ENCODE measurements at regions not wholly inside any gene's neighbourhood (a gene's known extent, or its start where the extent isn't known, plus 50 kb on each side); places are given as distances from the start of the nearest gene placed in this dataset.

- Histone ChIP-seq H3K4me1 (ENCODE audit: control insufficient read depth, low read depth, low read length) (no peaks in the 10 kb centered on the region), H3K23ac (ENCODE audit: low read length) (no peak overlapping the region), H2AK5ac (ENCODE audit: low read length) (no peak overlapping the region), H4K8ac (ENCODE audit: low read depth, low read length) (no peak overlapping the region), H3K79me1 (ENCODE audit: low read length) (no peaks in the 10 kb centered on the region), H3K9ac (ENCODE audit: low read length) (no peak overlapping the region), H2BK15ac (replicated peaks; ENCODE audit: low read depth) (no peak overlapping the region), H3K4ac (ENCODE audit: low read depth, low read length) (no peak overlapping the region), H4K5ac (ENCODE audit: low read length) (no peak overlapping the region), H3K18ac (ENCODE audit: low read length) (no peak overlapping the region), H3K56ac (ENCODE audit: low read length) (no peak overlapping the region), H3K79me2 (ENCODE audit: control insufficient read depth, insufficient read depth, low read length) (no peaks in the 10 kb centered on the region), H2BK5ac (ENCODE audit: low read length) (no peak overlapping the region), H3K4me2 (ENCODE audit: low read length) (no peak overlapping the region), H2BK120ac (ENCODE audit: low read depth, low read length) (no peak overlapping the region), H3K27ac (ENCODE audit: low read depth, low read length) (no peak overlapping the region), H3K4me3 (ENCODE audit: low read length) (no peak overlapping the region), H3K27me3 (ENCODE audit: insufficient read depth, low read length, poor library complexity) (no peaks in the 10 kb centered on the region), H3K36me3 (ENCODE audit: control insufficient read depth, insufficient read depth, low read length) (no peaks in the 10 kb centered on the region)
- no peak for DNase-seq
These were observed 88.1 kb downstream of the RPS24 start for GRCh38 chr10:78121801-78122200.

GRCh38 chr10:78124167-78124566 is 90.5 kb downstream of the RPS24 start:
- Histone ChIP-seq H3K79me1 (ENCODE audit: low read length) (no peaks in the 10 kb centered on the region), H3K9ac (ENCODE audit: low read length) (no peak overlapping the region), H3K4ac (ENCODE audit: low read depth, low read length) (no peak overlapping the region), H2AK5ac (ENCODE audit: low read length) (no peak overlapping the region), H2BK120ac (ENCODE audit: low read depth, low read length) (no peak overlapping the region), H3K36me3 (ENCODE audit: control insufficient read depth, insufficient read depth, low read length) (no peaks in the 10 kb centered on the region), H3K27me3 (ENCODE audit: insufficient read depth, low read length, poor library complexity) (no peaks in the 10 kb centered on the region), H2BK15ac (replicated peaks; ENCODE audit: low read depth) (no peak overlapping the region), H3K4me1 (ENCODE audit: control insufficient read depth, low read depth, low read length) (no peaks in the 10 kb centered on the region), H3K4me2 (ENCODE audit: low read length) (no peak overlapping the region), H3K4me3 (ENCODE audit: low read length) (no peak overlapping the region), H4K5ac (ENCODE audit: low read length) (no peak overlapping the region), H3K27ac (ENCODE audit: low read depth, low read length) (no peak overlapping the region), H3K56ac (ENCODE audit: low read length) (no peak overlapping the region), H2BK5ac (ENCODE audit: low read length) (no peak overlapping the region), H3K23ac (ENCODE audit: low read length) (no peak overlapping the region), H4K8ac (ENCODE audit: low read depth, low read length) (no peak overlapping the region), H3K79me2 (ENCODE audit: control insufficient read depth, insufficient read depth, low read length) (no peaks in the 10 kb centered on the region), H3K18ac (ENCODE audit: low read length) (no peak overlapping the region)
- WGBS (ENCODE audit: extremely low coverage, insufficient coverage, low lambda C conversion rate), result no CpG with 5 or more reads among the region's 1 CpG
- DNase-seq, result no peak

GRCh38 chr10:78129211-78129610 is 95.5 kb downstream of the RPS24 start:
- Histone ChIP-seq H3K27me3 (ENCODE audit: insufficient read depth, low read length, poor library complexity) (no peaks in the 10 kb centered on the region), H3K36me3 (ENCODE audit: control insufficient read depth, insufficient read depth, low read length) (no peaks in the 10 kb centered on the region), H3K4me2 (ENCODE audit: low read length) (no peak overlapping the region), H3K79me1 (ENCODE audit: low read length) (no peaks in the 10 kb centered on the region), H3K27ac (ENCODE audit: low read depth, low read length) (no peak overlapping the region), H4K8ac (ENCODE audit: low read depth, low read length) (no peak overlapping the region), H3K79me2 (ENCODE audit: control insufficient read depth, insufficient read depth, low read length) (no peaks in the 10 kb centered on the region), H2AK5ac (ENCODE audit: low read length) (no peak overlapping the region), H3K23ac (ENCODE audit: low read length) (no peak overlapping the region), H2BK5ac (ENCODE audit: low read length) (no peak overlapping the region), H3K9ac (ENCODE audit: low read length) (no peak overlapping the region), H3K18ac (ENCODE audit: low read length) (no peak overlapping the region), H3K4me3 (ENCODE audit: low read length) (no peak overlapping the region), H3K56ac (ENCODE audit: low read length) (no peak overlapping the region), H3K4me1 (ENCODE audit: control insufficient read depth, low read depth, low read length) (no peaks in the 10 kb centered on the region), H2BK15ac (replicated peaks; ENCODE audit: low read depth) (no peak overlapping the region), H2BK120ac (ENCODE audit: low read depth, low read length) (no peak overlapping the region), H4K5ac (ENCODE audit: low read length) (no peak overlapping the region), H3K4ac (ENCODE audit: low read depth, low read length) (no peak overlapping the region)
- DNase-seq, result no peak
- WGBS (ENCODE audit: extremely low coverage, insufficient coverage, low lambda C conversion rate), result no CpG with 5 or more reads among the region's 5 CpGs

GRCh38 chr10:78130966-78131710 is 97.5 kb downstream of the RPS24 start:
- H3K56ac ChIP-seq (ENCODE audit: low read length), result no peak overlapping the region
- no peak overlapping the region for H3K9ac ChIP-seq (ENCODE audit: low read length)
- H3K23ac ChIP-seq (ENCODE audit: low read length), result no peak overlapping the region
- no peaks in the 10 kb centered on the region for H3K79me1 ChIP-seq (ENCODE audit: low read length)
- H3K4ac ChIP-seq (ENCODE audit: low read depth, low read length), result no peak overlapping the region
- H3K27me3 ChIP-seq (ENCODE audit: insufficient read depth, low read length, poor library complexity), result no peaks in the 10 kb centered on the region
- H2AK5ac ChIP-seq (ENCODE audit: low read length), result no peak overlapping the region
- no peak overlapping the region for H2BK5ac ChIP-seq (ENCODE audit: low read length)
- H4K5ac ChIP-seq (ENCODE audit: low read length), result no peak overlapping the region
- H3K4me2 ChIP-seq (ENCODE audit: low read length), result no peak overlapping the region
- H3K18ac ChIP-seq (ENCODE audit: low read length), result no peak overlapping the region
- no peak overlapping the region for H3K27ac ChIP-seq (ENCODE audit: low read depth, low read length)
- H2BK120ac ChIP-seq (ENCODE audit: low read depth, low read length), result no peak overlapping the region
- H4K8ac ChIP-seq (ENCODE audit: low read depth, low read length), result no peak overlapping the region
- H2BK15ac ChIP-seq (replicated peaks; ENCODE audit: low read depth), result no peak overlapping the region
- no peak for DNase-seq
- H3K4me1 ChIP-seq (ENCODE audit: control insufficient read depth, low read depth, low read length), result no peaks in the 10 kb centered on the region
- no peaks in the 10 kb centered on the region for H3K79me2 ChIP-seq (ENCODE audit: control insufficient read depth, insufficient read depth, low read length)
- H3K4me3 ChIP-seq (ENCODE audit: low read length), result no peak overlapping the region
- no CpG with 5 or more reads among the region's 9 CpGs for WGBS (ENCODE audit: extremely low coverage, insufficient coverage, low lambda C conversion rate)
- no peaks in the 10 kb centered on the region for H3K36me3 ChIP-seq (ENCODE audit: control insufficient read depth, insufficient read depth, low read length)

GRCh38 chr10:78134773-78135306 is 101.2 kb downstream of the RPS24 start:
- H3K4me1 ChIP-seq (ENCODE audit: control insufficient read depth, low read depth, low read length), result no peaks in the 10 kb centered on the region
- H3K4ac ChIP-seq (ENCODE audit: low read depth, low read length), result no peak overlapping the region
- no peak overlapping the region for H3K27ac ChIP-seq (ENCODE audit: low read depth, low read length)
- no peaks in the 10 kb centered on the region for H3K36me3 ChIP-seq (ENCODE audit: control insufficient read depth, insufficient read depth, low read length)
- no peak overlapping the region for H3K23ac ChIP-seq (ENCODE audit: low read length)
- H2BK120ac ChIP-seq (ENCODE audit: low read depth, low read length), result no peak overlapping the region
- H3K4me2 ChIP-seq (ENCODE audit: low read length), result no peak overlapping the region
- H2BK15ac ChIP-seq (replicated peaks; ENCODE audit: low read depth), result no peak overlapping the region
- H3K79me2 ChIP-seq (ENCODE audit: control insufficient read depth, insufficient read depth, low read length), result no peaks in the 10 kb centered on the region
- H2BK5ac ChIP-seq (ENCODE audit: low read length), result no peak overlapping the region
- H3K4me3 ChIP-seq (ENCODE audit: low read length), result no peak overlapping the region
- no peak overlapping the region for H3K18ac ChIP-seq (ENCODE audit: low read length)
- no peak overlapping the region for H2AK5ac ChIP-seq (ENCODE audit: low read length)
- H4K5ac ChIP-seq (ENCODE audit: low read length), result no peak overlapping the region
- WGBS (ENCODE audit: extremely low coverage, insufficient coverage, low lambda C conversion rate), result no CpG with 5 or more reads among the region's 10 CpGs
- H3K56ac ChIP-seq (ENCODE audit: low read length), result no peak overlapping the region
- no peak overlapping the region for H4K8ac ChIP-seq (ENCODE audit: low read depth, low read length)
- H3K27me3 ChIP-seq (ENCODE audit: insufficient read depth, low read length, poor library complexity), result no peaks in the 10 kb centered on the region
- DNase-seq, result peak; percentile 20
- no peaks in the 10 kb centered on the region for H3K79me1 ChIP-seq (ENCODE audit: low read length)
- no peak overlapping the region for H3K9ac ChIP-seq (ENCODE audit: low read length)

- H3K27me3 ChIP-seq (ENCODE audit: insufficient read depth, low read length, poor library complexity), result no peaks in the 10 kb centered on the region
- H3K23ac ChIP-seq (ENCODE audit: low read length), result no peak overlapping the region
- no peak overlapping the region for H3K56ac ChIP-seq (ENCODE audit: low read length)
- H2BK15ac ChIP-seq (replicated peaks; ENCODE audit: low read depth), result no peak overlapping the region
- H2AK5ac ChIP-seq (ENCODE audit: low read length), result no peak overlapping the region
- no peak overlapping the region for H2BK120ac ChIP-seq (ENCODE audit: low read depth, low read length)
- no peak overlapping the region for H4K5ac ChIP-seq (ENCODE audit: low read length)
- no peaks in the 10 kb centered on the region for H3K36me3 ChIP-seq (ENCODE audit: control insufficient read depth, insufficient read depth, low read length)
- no peak overlapping the region for H3K4me2 ChIP-seq (ENCODE audit: low read length)
- H2BK5ac ChIP-seq (ENCODE audit: low read length), result no peak overlapping the region
- no peak overlapping the region for H3K27ac ChIP-seq (ENCODE audit: low read depth, low read length)
- DNase-seq, result no peak
- H3K18ac ChIP-seq (ENCODE audit: low read length), result no peak overlapping the region
- H3K4ac ChIP-seq (ENCODE audit: low read depth, low read length), result no peak overlapping the region
- WGBS (ENCODE audit: extremely low coverage, insufficient coverage, low lambda C conversion rate), result no CpG with 5 or more reads among the region's 3 CpGs
- H3K79me2 ChIP-seq (ENCODE audit: control insufficient read depth, insufficient read depth, low read length), result no peaks in the 10 kb centered on the region
- H3K4me1 ChIP-seq (ENCODE audit: control insufficient read depth, low read depth, low read length), result no peaks in the 10 kb centered on the region
- H3K4me3 ChIP-seq (ENCODE audit: low read length), result no peak overlapping the region
- H3K9ac ChIP-seq (ENCODE audit: low read length), result no peak overlapping the region
- H4K8ac ChIP-seq (ENCODE audit: low read depth, low read length), result no peak overlapping the region
- H3K79me1 ChIP-seq (ENCODE audit: low read length), result no peaks in the 10 kb centered on the region
These were observed 103.5 kb downstream of the RPS24 start for GRCh38 chr10:78137147-78137546.

Data from mesendoderm (in vitro differentiated cells).